Nephron progenitor cell (in vitro differentiated cells): ENCODE measurements at regions not wholly inside any gene's neighbourhood (a gene's known extent, or its start where the extent isn't known, plus 50 kb on each side); places are given as distances from the start of the nearest gene placed in this dataset.

Experiments
- DNase-seq: peaks from one replicate; pipeline ENCODE4 v3.0.0; 2021
- H3K27ac Mint-ChIP-seq: 2 replicates; pipeline ENCODE4 v1.8.0; 2021; ENCODE audit warnings: mild to moderate bottlenecking, moderate library complexity, mixed read lengths
- H3K27me3 Mint-ChIP-seq: 2 replicates; pipeline ENCODE4 v1.8.0; 2021; ENCODE audit warnings: mild to moderate bottlenecking, low read depth, mixed read lengths; ENCODE audit not compliant: poor library complexity
- H3K36me3 Mint-ChIP-seq: 2 replicates; pipeline ENCODE4 v1.8.0; 2021; ENCODE audit warnings: low read depth, mixed read lengths
- H3K4me1 Mint-ChIP-seq: 2 replicates; pipeline ENCODE4 v1.8.0; 2021; ENCODE audit warnings: mixed read lengths
- H3K4me3 Mint-ChIP-seq: 2 replicates; pipeline ENCODE4 v1.8.0; 2021; ENCODE audit warnings: mild to moderate bottlenecking, moderate library complexity, mixed read lengths
- H3K9me3 Mint-ChIP-seq: 2 replicates; pipeline ENCODE4 v1.8.0; 2021; ENCODE audit warnings: mild to moderate bottlenecking, moderate library complexity, mixed read lengths
- CTCF ChIP-seq: fragments of 200-600 bp; sonication (generic); IDR thresholded peaks from 2 replicates; pipeline ENCODE4 v1.5.0; 2021; ENCODE audit warnings: antibody characterized with exemption

GRCh38 chr2:186130748-186131641 is 355.1 kb upstream of the ZC3H15 start:
- Mint-ChIP-seq H3K36me3 (no peaks in the 10 kb centered on the region), H3K4me1 (peaks cover 23% of the 10 kb centered on the region), H3K27ac (no peak overlapping the region), H3K4me3 (no peak overlapping the region), H3K27me3 (peaks cover 3% of the 10 kb centered on the region), H3K9me3 (no peaks in the 10 kb centered on the region)
- no peak for DNase-seq
- TF ChIP-seq CTCF: no peak

- H3K27me3 Mint-ChIP-seq: peaks cover 7% of the 10 kb centered on the region
- peaks cover 5% of the 10 kb centered on the region for H3K4me1 Mint-ChIP-seq
- no peak overlapping the region for H3K4me3 Mint-ChIP-seq
- no peaks in the 10 kb centered on the region for H3K9me3 Mint-ChIP-seq
- no peak for DNase-seq
- no peak overlapping the region for H3K27ac Mint-ChIP-seq
- no peaks in the 10 kb centered on the region for H3K36me3 Mint-ChIP-seq
- no peak for TF ChIP-seq CTCF
Measured at GRCh38 chr2:186135686-186136085, 350.4 kb upstream of the ZC3H15 start.

GRCh38 chr2:186136860-186137259 is 349.2 kb upstream of the ZC3H15 start:
- Mint-ChIP-seq H3K36me3 (no peaks in the 10 kb centered on the region), H3K4me1 (peaks cover 10% of the 10 kb centered on the region), H3K4me3 (no peak overlapping the region), H3K9me3 (no peaks in the 10 kb centered on the region), H3K27me3 (peaks cover 4% of the 10 kb centered on the region), H3K27ac (no peak overlapping the region)
- DNase-seq: no peak
- TF ChIP-seq CTCF: no peak

- Mint-ChIP-seq H3K27ac (peak overlapping the region; percentile 70), H3K9me3 (no peaks in the 10 kb centered on the region), H3K36me3 (no peaks in the 10 kb centered on the region), H3K27me3 (peaks cover 4% of the 10 kb centered on the region), H3K4me1 (peaks cover 10% of the 10 kb centered on the region), H3K4me3 (no peak overlapping the region)
- TF ChIP-seq CTCF: no peak
- no peak for DNase-seq
Measured at GRCh38 chr2:186138845-186139244, 347.2 kb upstream of the ZC3H15 start.

- no peak for TF ChIP-seq CTCF
- DNase-seq: no peak
- H3K4me3 Mint-ChIP-seq: no peak overlapping the region
- no peaks in the 10 kb centered on the region for H3K4me1 Mint-ChIP-seq
- H3K27ac Mint-ChIP-seq: no peak overlapping the region
- H3K36me3 Mint-ChIP-seq: peaks cover 13% of the 10 kb centered on the region
- peaks cover 45% of the 10 kb centered on the region for H3K9me3 Mint-ChIP-seq
- no peaks in the 10 kb centered on the region for H3K27me3 Mint-ChIP-seq
Measured at GRCh38 chr2:186159101-186159500, 327.0 kb upstream of the ZC3H15 start.

- Mint-ChIP-seq H3K4me1 (no peaks in the 10 kb centered on the region), H3K36me3 (no peaks in the 10 kb centered on the region), H3K9me3 (peaks cover 5% of the 10 kb centered on the region), H3K27ac (no peak overlapping the region), H3K27me3 (no peaks in the 10 kb centered on the region), H3K4me3 (no peak overlapping the region)
- DNase-seq: no peak
- no peak for TF ChIP-seq CTCF
Measured at GRCh38 chr2:186164325-186164724, 321.7 kb upstream of the ZC3H15 start.
